Right ventricle myocardium superior (tissue), 1 donor: ENCODE measurements at regions not wholly inside any gene's neighbourhood (a gene's known extent, or its start where the extent isn't known, plus 50 kb on each side); places are given as distances from the start of the nearest gene placed in this dataset.

Experiments used
- ATAC-seq: fragments of 200-7000 bp; cut with Tn5 transposase; one replicate; pipeline ENCODE4 v1.9.1; 2020; ENCODE audit warnings: mild to moderate bottlenecking; ENCODE audit not compliant: poor library complexity
- DNase-seq: peaks from one replicate; pipeline ENCODE4 v3.0.0-alpha.2; 2020
- intact Hi-C: fragments of 100-400 bp; cut with DNase I; formaldehyde crosslinking; loops from one replicate; pipeline ENCODE4 v1.11.2; 2022
- donor health status: DM: no; HTN: yes; CAD: no; lungs with severe emphysema.

- intact Hi-C loops: no loop called here
- ATAC-seq: no peak
- DNase-seq: no peak
Observed at GRCh38 chr3:151989621-151990020, 116.2 kb downstream of the SUCNR1 start.

DNA sequence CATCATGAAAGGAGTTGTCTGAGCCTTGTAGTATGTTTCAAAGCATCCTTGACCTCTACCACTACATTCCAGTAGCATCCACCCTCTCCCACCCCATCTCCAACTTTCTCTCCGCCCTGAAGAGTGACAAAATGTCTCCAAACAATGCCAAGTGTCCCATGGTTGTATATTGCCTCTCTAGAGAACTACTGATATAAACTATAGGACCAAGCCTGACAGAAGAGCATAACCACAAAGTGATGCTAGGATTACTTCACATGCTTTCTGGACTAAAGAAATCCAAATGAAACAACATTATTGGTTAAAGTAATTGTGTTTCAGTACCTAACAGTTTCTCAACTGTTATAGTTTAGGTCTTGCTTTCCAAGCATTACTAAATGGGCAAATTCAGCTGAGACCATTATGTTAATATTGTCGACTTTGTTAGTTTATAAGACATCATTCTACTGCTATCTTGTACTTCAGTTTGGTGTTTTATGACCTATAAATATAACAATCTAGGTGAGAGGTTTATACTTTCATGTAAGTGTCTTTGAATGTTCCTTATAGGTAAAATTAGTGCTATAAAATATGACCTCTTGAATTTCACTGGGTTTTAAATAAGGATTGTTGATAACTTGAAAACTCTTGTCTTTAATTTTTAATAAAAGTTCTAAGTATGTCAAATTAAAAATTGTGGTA, 117.4 kb downstream of the SUCNR1 start:
- intact Hi-C loops: no loop called here
- DNase-seq: no peak
- no peak for ATAC-seq

GRCh38 chr3:151992326-151993041, 119.0 kb downstream of the SUCNR1 start:
- ATAC-seq: no peak
- DNase-seq: no peak
- intact Hi-C loops: no loop called here

DNA sequence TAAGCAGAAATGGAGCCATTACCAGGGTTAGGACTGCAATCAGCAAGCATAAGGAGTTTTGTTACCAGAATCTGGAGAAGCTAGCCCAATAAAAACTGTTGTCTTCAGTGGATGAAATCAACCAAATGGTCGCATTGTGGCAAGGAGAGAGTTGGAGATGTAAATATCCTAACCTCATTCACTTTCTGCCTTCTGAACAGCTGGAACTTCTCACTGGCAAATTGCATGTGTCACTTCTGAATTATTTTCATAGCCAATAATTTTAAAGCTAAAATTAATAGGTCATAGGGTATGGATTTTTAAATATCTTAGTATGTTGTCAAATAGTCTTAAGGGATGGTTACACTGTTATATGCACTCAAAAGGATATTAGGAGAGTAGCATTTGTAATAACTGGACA, 121.6 kb downstream of the SUCNR1 start:
- intact Hi-C loops: no loop called here
- ATAC-seq (no peak), DNase-seq (no peak)

DNA sequence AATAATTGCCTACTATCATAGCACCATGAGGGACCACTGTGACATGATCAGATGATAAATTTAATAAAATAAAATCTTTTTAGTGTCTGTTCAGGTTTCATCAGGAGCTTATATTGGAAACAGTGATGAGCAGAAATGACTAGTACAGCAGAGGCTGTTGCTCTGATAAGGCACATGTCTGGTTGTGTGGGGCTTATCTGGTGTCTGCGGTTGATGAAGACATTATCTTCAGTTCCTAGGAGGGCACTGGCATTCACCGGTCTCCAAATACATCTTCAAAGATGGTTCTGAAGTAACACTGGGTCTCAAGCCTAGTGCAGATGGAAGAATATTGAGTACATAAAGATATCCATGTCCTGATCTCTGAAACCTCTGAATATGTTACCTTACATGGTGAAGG, 125.3 kb downstream of the SUCNR1 start:
- intact Hi-C loops: no loop called here
- ATAC-seq: no peak

DNA sequence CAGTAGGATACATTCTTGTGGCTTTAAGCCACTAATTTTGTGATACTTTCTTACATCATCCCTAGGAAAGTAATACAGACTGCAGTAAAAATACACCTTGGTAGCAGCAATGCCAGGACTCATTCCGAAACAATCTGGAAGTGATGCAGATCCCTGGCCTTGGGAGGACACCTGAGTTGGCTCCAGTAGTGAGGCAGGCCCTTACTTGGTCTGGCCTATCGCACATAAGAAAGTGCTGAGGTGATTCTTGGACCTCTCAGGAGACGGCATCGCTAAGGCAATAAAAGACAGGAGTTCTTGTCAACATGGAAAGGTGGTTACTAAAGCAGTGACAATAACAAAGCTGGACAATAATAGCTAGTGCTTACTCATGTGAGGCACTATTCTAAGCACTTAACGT, 126.5 kb downstream of the SUCNR1 start:
- no peak for ATAC-seq
- DNase-seq: no peak
- intact Hi-C loops: no loop called here

More for the DNA sequence above, 125.3 kb downstream of the SUCNR1 start:
- no peak for DNase-seq

- intact Hi-C loops: no loop called here
- ATAC-seq (no peak), DNase-seq (no peak)
Observed at GRCh38 chr3:152011812-152012735, 138.6 kb downstream of the SUCNR1 start.

GRCh38 chr3:152019508-152019907, 146.1 kb downstream of the SUCNR1 start:
- ATAC-seq (no peak), DNase-seq (no peak)
- intact Hi-C loops: no loop called here

- no peak for DNase-seq
- intact Hi-C loops: no loop called here
- no peak for ATAC-seq
Observed at GRCh38 chr3:152021951-152022461, 148.6 kb downstream of the SUCNR1 start.

DNA sequence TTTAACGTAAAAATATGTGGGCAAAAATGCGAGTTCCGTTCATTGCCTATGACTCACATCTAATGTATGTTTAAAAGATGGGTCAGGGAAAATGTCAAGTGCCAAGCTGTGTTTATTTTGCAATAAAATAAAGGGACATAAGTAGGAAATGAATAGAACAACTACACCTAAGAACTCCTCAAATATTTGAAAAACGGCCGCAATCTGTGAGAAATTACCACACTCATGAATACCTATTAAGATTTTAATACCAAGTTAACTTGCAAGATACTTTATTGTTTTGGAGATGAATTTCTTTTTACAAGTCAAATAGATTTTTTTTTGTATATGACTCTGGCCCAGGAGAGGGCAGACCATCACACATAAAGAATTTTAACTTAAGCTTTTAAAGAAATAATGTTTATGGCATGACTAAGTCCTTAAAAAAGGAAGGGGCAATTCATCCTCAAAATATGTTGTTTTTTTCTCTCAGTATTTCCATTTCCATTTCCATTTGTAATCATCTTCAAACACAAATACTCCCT, 152.7 kb downstream of the SUCNR1 start:
- ATAC-seq (no peak), DNase-seq (no peak)
- intact Hi-C loops: no loop called here

DNA sequence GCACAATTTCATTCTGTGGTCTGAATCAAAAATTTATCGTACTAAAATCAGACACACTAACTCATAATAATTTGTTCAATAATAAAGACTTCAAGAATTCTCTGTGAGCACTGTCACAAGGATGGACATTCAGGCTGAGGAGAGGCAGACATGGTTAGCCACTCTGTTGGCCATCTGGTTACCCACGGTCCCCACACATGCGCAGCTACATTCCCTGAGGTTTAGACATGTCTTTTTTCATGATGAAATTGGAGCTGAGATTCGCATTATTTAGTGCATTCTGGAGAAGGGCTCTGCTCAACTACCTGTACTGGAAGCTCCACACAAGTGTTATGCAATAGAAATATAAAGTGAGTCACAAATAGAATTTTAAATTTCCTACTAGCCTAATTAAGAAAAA, 156.9 kb downstream of the SUCNR1 start:
- intact Hi-C loops: no loop called here
- ATAC-seq (no peak), DNase-seq (no peak)

DNA sequence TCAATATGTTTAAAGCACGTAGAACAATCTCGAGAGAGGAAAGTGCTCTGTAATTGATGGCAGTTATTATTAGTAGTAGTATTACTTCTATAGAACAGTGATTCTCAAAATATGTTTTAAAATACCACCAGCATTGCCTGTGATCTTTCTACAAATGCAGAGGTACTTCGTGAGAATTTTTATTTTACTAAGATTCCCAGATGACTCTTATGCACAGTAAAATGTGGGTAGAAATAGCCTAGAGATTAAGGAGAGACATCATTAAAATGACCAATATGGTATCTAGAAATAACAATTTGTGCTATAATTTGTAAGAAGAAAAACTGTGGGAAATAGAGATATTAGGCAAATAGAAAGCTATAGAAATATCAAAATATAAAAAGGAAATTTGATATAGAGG, 157.9 kb downstream of the SUCNR1 start:
- intact Hi-C loops: no loop called here
- no peak for DNase-seq
- ATAC-seq: no peak

- intact Hi-C loops: no loop called here
- ATAC-seq: no peak
- no peak for DNase-seq
Observed at GRCh38 chr3:152037297-152037696, 163.9 kb downstream of the SUCNR1 start.

DNA sequence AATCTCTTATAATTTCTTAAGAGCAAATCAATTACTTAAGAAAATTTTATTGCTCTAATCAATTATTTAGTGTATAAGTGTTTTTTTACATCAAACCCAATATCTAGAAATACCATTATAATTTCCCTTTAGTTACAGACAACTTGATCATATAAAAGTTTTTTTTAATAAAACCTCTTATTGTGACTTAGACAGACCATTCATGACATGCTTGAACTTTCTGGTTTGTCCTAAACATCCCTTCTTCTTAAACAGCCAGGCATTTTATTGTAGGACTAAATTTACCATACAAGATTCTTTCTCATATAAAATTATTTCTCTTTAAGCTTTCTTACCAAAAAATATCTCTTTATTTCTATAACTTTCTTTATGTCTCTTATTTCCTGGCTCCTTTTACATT, 164.5 kb downstream of the SUCNR1 start:
- ATAC-seq: no peak
- intact Hi-C loops: no loop called here
- no peak for DNase-seq

- intact Hi-C loops: no loop called here
- DNase-seq (no peak), ATAC-seq (no peak)
Observed at GRCh38 chr3:152038490-152038889, 165.0 kb downstream of the SUCNR1 start.

GRCh38 chr3:152039887-152040286, 166.4 kb downstream of the SUCNR1 start:
- ATAC-seq: no peak
- no peak for DNase-seq
- intact Hi-C loops: no loop called here

DNA sequence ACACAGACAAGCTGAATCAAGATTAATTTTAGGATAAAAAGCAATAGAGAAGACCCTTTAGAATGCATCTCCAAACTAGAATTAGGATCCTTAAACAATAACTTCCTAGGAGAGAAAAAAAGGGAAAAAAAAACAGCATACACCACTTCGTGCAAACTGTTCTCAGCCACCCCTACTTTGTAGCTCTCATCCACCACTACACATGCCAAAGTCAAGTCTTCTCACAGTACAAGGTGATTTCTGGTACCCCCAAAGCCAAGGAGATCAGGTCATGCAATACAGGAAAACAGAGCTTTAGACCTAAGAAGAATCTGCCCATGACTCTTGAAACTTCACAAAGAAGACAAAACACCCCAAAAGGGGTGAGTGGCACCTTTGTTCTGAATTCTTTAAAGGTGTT, 166.9 kb downstream of the SUCNR1 start:
- intact Hi-C loops: no loop called here
- no peak for ATAC-seq
- DNase-seq: no peak

DNA sequence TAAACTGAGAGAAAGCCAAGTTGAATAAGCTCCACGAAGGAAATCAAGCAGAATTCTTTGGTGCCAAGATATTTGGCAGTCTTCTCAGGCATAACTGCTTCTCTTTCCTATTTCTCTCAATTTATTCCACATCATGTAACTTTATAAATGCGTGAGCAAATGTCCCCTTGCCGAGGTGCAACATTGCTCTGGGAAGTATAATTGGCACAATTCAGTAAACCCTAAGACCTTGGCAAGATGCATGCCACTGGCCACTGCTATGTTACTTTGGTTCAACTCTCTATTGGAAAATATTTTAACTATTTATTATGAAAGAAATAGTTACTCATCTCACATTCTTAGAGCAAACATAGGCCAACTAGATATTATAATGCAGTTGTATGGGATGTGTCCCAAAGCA, 170.2 kb downstream of the SUCNR1 start:
- ATAC-seq (no peak), DNase-seq (no peak)
- intact Hi-C loops: no loop called here

DNA sequence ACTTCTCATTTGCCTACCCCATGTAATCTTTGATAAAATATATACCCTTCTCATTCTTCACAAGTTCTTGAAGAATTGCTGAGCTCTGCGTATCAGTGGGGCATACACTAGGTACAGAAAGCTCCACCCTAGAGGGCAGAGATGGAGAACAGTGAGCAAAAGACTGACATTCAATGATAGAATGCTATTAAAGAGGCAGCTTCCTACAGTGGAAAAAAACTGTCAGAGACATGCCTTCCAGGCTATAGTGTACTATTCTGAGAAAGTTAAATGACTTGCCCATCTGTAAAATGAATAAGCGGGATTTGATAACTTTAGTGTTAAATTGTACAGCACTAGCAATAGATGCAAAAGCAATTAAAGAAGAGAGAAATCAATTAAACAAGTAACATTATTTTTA, 172.8 kb downstream of the SUCNR1 start:
- no peak for ATAC-seq
- DNase-seq: no peak
- intact Hi-C loops: no loop called here
